ENCODE measurements at regions not wholly inside any gene's neighbourhood (a gene's known extent, or its start where the extent isn't known, plus 50 kb on each side); places are given as distances from the start of the nearest gene placed in this dataset.

GRCh38 chr21:26709090-26709489, 136.0 kb upstream of the CYYR1 start:
- Histone ChIP-seq H3K36me3 (ENCODE audit: control insufficient read depth, insufficient read depth, low read length) (no peaks in the 10 kb centered on the region; the same call in 1 of the 2 replicates), H3K27ac (ENCODE audit: low read length) (no peak overlapping the region), H3K9me3 (ENCODE audit: control insufficient read depth, insufficient read depth, low read depth, low read length) (no peaks in the 10 kb centered on the region), H3K4me1 (ENCODE audit: control insufficient read depth, insufficient read depth, low read length) (no peaks in the 10 kb centered on the region), H3K4me3 (ENCODE audit: low read depth in 2 of 2, low read length in 2 of 2) (no peak overlapping the region), H3K27me3 (ENCODE audit: control insufficient read depth, insufficient read depth, low read length) (no peaks in the 10 kb centered on the region)
- DNase-seq (ENCODE audit: low read depth, low spot score) (no peak), ATAC-seq (no peak)
- in situ Hi-C loops (cut with HindIII; ENCODE audit: low pct_unique_long_range_greater_than_20kb, low sequenced_read_pairs) (no loop called here), intact Hi-C loops (cut with micrococcal nuclease; ENCODE audit: unreplicated experiment) (no loop called here)
- no peak for TF ChIP-seq TCF7L2 (IDR thresholded peaks at IDR 0.05; ENCODE audit: low read depth, low read length)
- no peak for TF ChIP-seq POLR2AphosphoS5 (IDR thresholded peaks at IDR 0.05; ENCODE audit: low read depth, low read length)
- no peak for TF ChIP-seq SIN3A (IDR thresholded peaks at IDR 0.05; ENCODE audit: borderline replicate concordance, insufficient read depth, low read depth, low read length)
- TF ChIP-seq REST (IDR thresholded peaks at IDR 0.05; ENCODE audit: insufficient read depth in 1 of 2, low read depth in 2 of 2, low read length in 1 of 2) = no peak
- no peak for TF ChIP-seq CTCF (IDR thresholded peaks at IDR 0.05)
- ChIA-PET POLR2A (interaction anchor here (0.7 kb wide), 1 partner anchor 44 kb away, joined by 6 read pairs; no protein-coding TSS in a partner anchor), CTCF (no interaction called here)
- BruUV-seq (replicated peaks) = no TSS peak

- no peak overlapping the region for H3K27ac ChIP-seq (ENCODE audit: low read length)
- H3K4me1 ChIP-seq (ENCODE audit: control insufficient read depth, insufficient read depth, low read length) = no peaks in the 10 kb centered on the region
- no peak overlapping the region for H3K4me3 ChIP-seq (ENCODE audit: low read depth in 2 of 2, low read length in 2 of 2)
- DNase-seq (ENCODE audit: low read depth, low spot score) (no peak), ATAC-seq (no peak)
- H3K36me3 ChIP-seq (ENCODE audit: control insufficient read depth, insufficient read depth, low read length) = no peaks in the 10 kb centered on the region; the same call in 1 of the 2 replicates
- H3K9me3 ChIP-seq (ENCODE audit: control insufficient read depth, insufficient read depth, low read depth, low read length) = no peaks in the 10 kb centered on the region
- H3K27me3 ChIP-seq (ENCODE audit: control insufficient read depth, insufficient read depth, low read length) = no peaks in the 10 kb centered on the region
- no peak for TF ChIP-seq REST (IDR thresholded peaks at IDR 0.05; ENCODE audit: insufficient read depth in 1 of 2, low read depth in 2 of 2, low read length in 1 of 2)
- TF ChIP-seq TCF7L2 (IDR thresholded peaks at IDR 0.05; ENCODE audit: low read depth, low read length) = no peak
- TF ChIP-seq SIN3A (IDR thresholded peaks at IDR 0.05; ENCODE audit: borderline replicate concordance, insufficient read depth, low read depth, low read length) = no peak
- TF ChIP-seq POLR2AphosphoS5 (IDR thresholded peaks at IDR 0.05; ENCODE audit: low read depth, low read length) = no peak
- no peak for TF ChIP-seq CTCF (IDR thresholded peaks at IDR 0.05)
- ChIA-PET CTCF (no interaction called here), POLR2A (no interaction called here)
- in situ Hi-C loops (cut with HindIII; ENCODE audit: low pct_unique_long_range_greater_than_20kb, low sequenced_read_pairs) = no loop called here
- intact Hi-C loops (cut with micrococcal nuclease; ENCODE audit: unreplicated experiment) = no loop called here
- BruUV-seq (replicated peaks) = no TSS peak
These were observed 135.2 kb upstream of the CYYR1 start for GRCh38 chr21:26708223-26708800.
